ENCODE measurements at regions not wholly inside any gene's neighbourhood (a gene's known extent, or its start where the extent isn't known, plus 50 kb on each side); places are given as distances from the start of the nearest gene placed in this dataset.

GRCh38 chr5:3261081-3261480, 334.6 kb upstream of the IRX1 start:
- no peak for TF ChIP-seq CTCF (IDR thresholded peaks at IDR 0.05)
- TF ChIP-seq ZFX (IDR thresholded peaks at IDR 0.05; ENCODE audit: borderline replicate concordance): no peak
